Fibroblast of lung (primary cell): ENCODE measurements at regions not wholly inside any gene's neighbourhood (a gene's known extent, or its start where the extent isn't known, plus 50 kb on each side); places are given as distances from the start of the nearest gene placed in this dataset.

ENCODE experiments used
- DNase-seq, 2 donors: peaks; one replicate each; pipeline versions ENCODE4 v3.0.0 to v3.0.0-alpha.2; 2010; ENCODE audit warnings: low read depth in 2 of 2
- H2AFZ ChIP-seq: 2 replicates; pipeline ENCODE4 v1.5.1; 2012; ENCODE audit warnings: low read length, control low read depth, inconsistent platforms
- H3K27ac ChIP-seq: 2 replicates; pipeline ENCODE4 v1.5.1; 2011; ENCODE audit warnings: low read length, control low read depth; ENCODE audit not compliant: insufficient read depth
- H3K27me3 ChIP-seq: 2 replicates; pipeline ENCODE4 v1.5.1; 2011; ENCODE audit warnings: mild to moderate bottlenecking, low read length; ENCODE audit not compliant: control insufficient read depth, insufficient read depth
- H3K36me3 ChIP-seq: 2 replicates; pipeline ENCODE4 v1.5.1; 2011; ENCODE audit warnings: low read length; ENCODE audit not compliant: control insufficient read depth, insufficient read depth
- H3K4me1 ChIP-seq: 2 replicates; pipeline ENCODE4 v1.5.1; 2011; ENCODE audit warnings: low read length; ENCODE audit not compliant: control insufficient read depth, insufficient read depth; ENCODE audit errors: extremely low read depth
- H3K4me2 ChIP-seq: 2 replicates; pipeline ENCODE4 v1.5.1; 2011; ENCODE audit warnings: low read length, control low read depth; ENCODE audit not compliant: insufficient read depth; ENCODE audit errors: extremely low read depth
- H3K4me3 ChIP-seq, 4 experiments: fragments of 200-600 bp in 1 of 4; sonication (generic) in 1 of 4; replicated peaks in 1 of 4; 2 replicates each; pipeline ENCODE4 v1.5.1; 2011 to 2016; ENCODE audit warnings: low read length in 4 of 4, low read depth in 3 of 4, mild to moderate bottlenecking in 3 of 4, control low read depth in 2 of 4, inconsistent platforms in 1 of 4, mixed read lengths in 1 of 4; ENCODE audit not compliant: insufficient read depth in 1 of 4; ENCODE audit errors: control extremely low read depth in 1 of 4
- H3K79me2 ChIP-seq: 2 replicates; pipeline ENCODE4 v1.5.1; 2012; ENCODE audit warnings: mild to moderate bottlenecking, low read length, inconsistent platforms; ENCODE audit not compliant: control insufficient read depth, insufficient read depth
- H3K9ac ChIP-seq: 2 replicates; pipeline ENCODE4 v1.5.1; 2011; ENCODE audit warnings: mild to moderate bottlenecking, low read length, control low read depth; ENCODE audit not compliant: insufficient read depth
- H3K9me3 ChIP-seq: 2 replicates; pipeline ENCODE4 v1.5.1; 2012; ENCODE audit warnings: low read depth, low read length; ENCODE audit not compliant: control insufficient read depth, insufficient read depth
- H4K20me1 ChIP-seq: 2 replicates; pipeline ENCODE4 v1.5.1; 2011; ENCODE audit warnings: low read length; ENCODE audit not compliant: control insufficient read depth, insufficient read depth; ENCODE audit errors: extremely low read depth
- CTCF ChIP-seq, 2 donors: IDR thresholded peaks in 1 of 2; conservative IDR thresholded peaks in 1 of 2; 1 replicate in 1 of 2; 2 replicates in 1 of 2; pipeline ENCODE4 v1.5.1; 2011 to 2012; ENCODE audit warnings: low read length in 2 of 2, control low read depth in 1 of 2, inconsistent platforms in 1 of 2, low read depth in 1 of 2, mild to moderate bottlenecking in 1 of 2
- EZH2 ChIP-seq: IDR thresholded peaks from 2 replicates; pipeline ENCODE4 v1.5.1; 2012; ENCODE audit warnings: low read length, control low read depth, mild to moderate bottlenecking; ENCODE audit errors: missing control alignments

- TF ChIP-seq CTCF (conservative IDR thresholded peaks at IDR 0.05 in 1 of 2, IDR thresholded peaks at IDR 0.05 in 1 of 2; ENCODE audit: low read depth in 1 of 2, low read length in 2 of 2) = no peak
- no peak for TF ChIP-seq EZH2
- Histone ChIP-seq H4K20me1 (peaks cover 2% of the 10 kb centered on the region), H3K4me3 (no peak overlapping the region), H3K4me2 (no peak overlapping the region), H2AFZ (no peak overlapping the region), H3K36me3 (no peaks in the 10 kb centered on the region), H3K27me3 (peaks cover 12% of the 10 kb centered on the region), H3K27ac (no peak overlapping the region), H3K9me3 (no peaks in the 10 kb centered on the region), H3K9ac (no peak overlapping the region), H3K4me1 (peaks cover 5% of the 10 kb centered on the region), H3K79me2 (no peaks in the 10 kb centered on the region)
- DNase-seq = no peak
Observed at GRCh38 chr5:172554562-172554961, 86.5 kb upstream of the NEURL1B start.

DNA sequence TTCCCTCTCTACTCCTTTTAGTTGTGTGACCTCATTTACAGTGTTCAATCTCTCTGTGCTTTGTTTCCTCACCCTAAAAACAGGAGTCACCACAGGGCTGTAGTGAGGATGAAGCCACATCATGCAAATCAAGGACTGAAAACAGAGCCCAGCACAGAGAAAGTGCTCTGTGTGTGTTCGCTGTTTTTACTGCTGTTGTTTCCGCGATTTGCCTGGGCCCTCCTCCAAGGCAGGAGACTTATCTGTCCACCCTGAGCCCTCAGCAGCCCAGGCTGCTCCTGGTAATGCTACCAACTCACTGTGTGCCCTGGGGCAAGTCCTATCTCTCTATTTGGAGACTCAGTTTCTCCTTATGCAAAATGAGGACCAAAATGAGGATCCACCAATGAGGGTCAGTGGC is 87.2 kb upstream of the NEURL1B start:
- Histone ChIP-seq H3K36me3 (no peaks in the 10 kb centered on the region), H2AFZ (no peak overlapping the region), H3K9me3 (no peaks in the 10 kb centered on the region), H3K4me1 (peaks cover 5% of the 10 kb centered on the region), H3K4me3 (no peak overlapping the region), H3K9ac (no peak overlapping the region), H3K4me2 (no peak overlapping the region), H3K27ac (no peak overlapping the region), H3K79me2 (no peaks in the 10 kb centered on the region), H3K27me3 (peaks cover 12% of the 10 kb centered on the region), H4K20me1 (peaks cover 2% of the 10 kb centered on the region)
- no peak for DNase-seq
- TF ChIP-seq CTCF (conservative IDR thresholded peaks at IDR 0.05 in 1 of 2, IDR thresholded peaks at IDR 0.05 in 1 of 2; ENCODE audit: low read depth in 1 of 2, low read length in 2 of 2) = no peak
- TF ChIP-seq EZH2 = no peak

DNA sequence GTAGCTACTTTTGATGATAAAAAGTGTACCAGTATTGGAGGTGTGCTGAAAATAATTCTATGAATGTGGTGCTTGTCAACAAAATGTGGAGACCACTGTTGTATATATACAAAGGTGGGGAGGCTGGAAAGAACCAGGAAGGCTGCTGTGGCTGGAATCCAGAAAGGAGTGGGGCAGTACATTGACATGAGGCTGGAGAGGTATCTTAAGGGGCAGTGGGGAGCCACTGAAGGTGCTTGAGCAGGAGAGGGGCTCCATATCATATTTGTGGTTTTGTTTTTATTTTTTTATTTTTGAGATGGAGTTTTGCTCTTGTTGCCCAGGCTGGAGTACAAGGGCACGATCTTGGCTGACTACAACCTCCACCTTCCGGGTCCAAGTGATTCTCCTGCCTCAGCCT is 87.9 kb upstream of the NEURL1B start:
- Histone ChIP-seq H3K4me2 (no peak overlapping the region), H3K9me3 (no peaks in the 10 kb centered on the region), H3K4me3 (no peak overlapping the region), H3K27ac (no peak overlapping the region), H3K27me3 (peaks cover 12% of the 10 kb centered on the region), H3K4me1 (peaks cover 2% of the 10 kb centered on the region), H2AFZ (no peak overlapping the region), H3K9ac (no peak overlapping the region), H3K79me2 (no peaks in the 10 kb centered on the region), H4K20me1 (peaks cover 2% of the 10 kb centered on the region), H3K36me3 (no peaks in the 10 kb centered on the region)
- no peak for TF ChIP-seq EZH2
- TF ChIP-seq CTCF (conservative IDR thresholded peaks at IDR 0.05 in 1 of 2, IDR thresholded peaks at IDR 0.05 in 1 of 2; ENCODE audit: low read depth in 1 of 2, low read length in 2 of 2) = no peak
- DNase-seq = no peak
